Tibial nerve (tissue), 4 donors: ENCODE measurements at regions not wholly inside any gene's neighbourhood (a gene's known extent, or its start where the extent isn't known, plus 50 kb on each side); places are given as distances from the start of the nearest gene placed in this dataset.
"Not testable (repeated sequence)": the region's sequence is repeated elsewhere in the genome, so short reads cannot be mapped to it uniquely, and the experiment has no call there.

Source experiments
- DNase-seq, 2 donors: peaks; one replicate each; pipeline ENCODE4 v3.0.0-alpha.2; 2019; ENCODE audit warnings: low spot score in 2 of 2
- H3K27ac ChIP-seq, 4 donors: fragments of 200-600 bp; sonication (generic) in 3 of 4; one replicate each; pipeline ENCODE4 v1.5.1; 2017 to 2019; ENCODE audit warnings: mild to moderate bottlenecking in 1 of 4
- H3K27me3 ChIP-seq, 2 donors: fragments of 200-600 bp; sonication (generic) in 1 of 2; one replicate each; pipeline versions ENCODE4 v1.5.1 to v1.6.0; 2017 to 2019
- H3K36me3 ChIP-seq, 3 donors: fragments of 200-600 bp; sonication (generic); one replicate each; pipeline ENCODE4 v1.5.1; 2018 to 2019
- H3K4me1 ChIP-seq, 4 donors: fragments of 200-600 bp; sonication (generic) in 3 of 4; one replicate each; pipeline ENCODE4 v1.5.1; 2017 to 2019
- H3K4me3 ChIP-seq, 4 donors: fragments of 200-600 bp; sonication (generic) in 3 of 4; one replicate each; pipeline ENCODE4 v1.5.1; 2017 to 2019; ENCODE audit warnings: mild to moderate bottlenecking in 1 of 4, moderate library complexity in 1 of 4
- H3K9me3 ChIP-seq, 4 donors: fragments of 200-600 bp; sonication (generic) in 3 of 4; one replicate each; pipeline ENCODE4 v1.5.1; 2017 to 2019
- EP300 ChIP-seq, 2 donors: sonication (generic); formaldehyde crosslinking; IDR thresholded peaks; one replicate each; pipeline ENCODE4 v1.6.1; 2017; ENCODE audit warnings: antibody characterized with exemption in 2 of 2, mild to moderate bottlenecking in 1 of 2
- POLR2A ChIP-seq, 2 donors: fragments of 450-650 bp; IDR thresholded peaks; one replicate each; pipeline ENCODE4 v1.6.1; 2017; ENCODE audit warnings: antibody characterized with exemption in 2 of 2, mild to moderate bottlenecking in 2 of 2, moderate library complexity in 2 of 2
- WGBS, 2 donors: methylation state at CpG; one replicate each; pipeline ENCODE4 v1.1.5; 2018; 5-methylcytosine and 5-hydroxymethylcytosine counted together
- TF ChIP-seq, protein P1 (sequence below), 5 experiments: fragments of 200-600 bp in 3 of 5; fragments of 450-650 bp in 2 of 5; sonication (generic) in 3 of 5; IDR thresholded peaks; one replicate each; pipeline ENCODE4 v1.5.1; 2016 to 2019; ENCODE audit warnings: antibody characterized with exemption in 5 of 5, mild to moderate bottlenecking in 3 of 5, moderate library complexity in 2 of 5

DNA sequence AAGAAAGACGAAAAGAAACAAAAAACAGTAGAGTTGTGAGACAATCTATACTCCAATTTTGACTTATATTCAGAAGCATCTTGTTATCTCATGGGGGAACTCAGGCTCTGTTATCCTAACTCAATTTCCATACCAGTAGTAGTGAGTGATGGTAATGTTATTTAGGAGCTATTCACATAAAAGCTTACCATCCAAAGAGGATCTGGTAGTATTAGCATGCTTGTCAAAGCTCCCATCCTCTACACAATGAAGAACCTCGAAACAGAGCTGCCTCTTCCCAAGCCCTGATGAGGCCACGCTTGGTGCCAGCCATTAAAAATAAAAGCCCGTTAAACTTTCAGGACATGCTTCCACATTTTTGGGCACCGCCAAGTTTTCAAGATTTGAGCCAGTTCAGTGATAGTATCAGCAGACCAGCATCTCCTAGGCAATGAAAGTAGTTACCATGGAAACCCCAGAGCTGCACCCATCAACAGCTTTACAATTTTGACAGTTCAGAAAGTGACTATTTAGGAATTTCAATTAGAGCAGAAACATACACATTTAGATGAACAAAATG is 173.3 kb downstream of the CD83 start:
- WGBS, 2 donors: 72 to 82% methylated on average over 5 of the region's 5 CpGs
- no peak for DNase-seq
- Histone ChIP-seq H3K27ac (no peak overlapping the region), H3K9me3 (no peaks in the 10 kb centered on the region), H3K36me3 (no peaks in the 10 kb centered on the region), H3K27me3 (no peaks in the 10 kb centered on the region), H3K4me1 (peaks cover 0 to 13% (median 5%) of the 10 kb centered on the region in 4 donors), H3K4me3 (no peak overlapping the region)
- TF ChIP-seq POLR2A (IDR thresholded peaks at IDR 0.05) (no peak), EP300 (IDR thresholded peaks at IDR 0.05) (no peak)
- TF ChIP-seq, protein P1, sequence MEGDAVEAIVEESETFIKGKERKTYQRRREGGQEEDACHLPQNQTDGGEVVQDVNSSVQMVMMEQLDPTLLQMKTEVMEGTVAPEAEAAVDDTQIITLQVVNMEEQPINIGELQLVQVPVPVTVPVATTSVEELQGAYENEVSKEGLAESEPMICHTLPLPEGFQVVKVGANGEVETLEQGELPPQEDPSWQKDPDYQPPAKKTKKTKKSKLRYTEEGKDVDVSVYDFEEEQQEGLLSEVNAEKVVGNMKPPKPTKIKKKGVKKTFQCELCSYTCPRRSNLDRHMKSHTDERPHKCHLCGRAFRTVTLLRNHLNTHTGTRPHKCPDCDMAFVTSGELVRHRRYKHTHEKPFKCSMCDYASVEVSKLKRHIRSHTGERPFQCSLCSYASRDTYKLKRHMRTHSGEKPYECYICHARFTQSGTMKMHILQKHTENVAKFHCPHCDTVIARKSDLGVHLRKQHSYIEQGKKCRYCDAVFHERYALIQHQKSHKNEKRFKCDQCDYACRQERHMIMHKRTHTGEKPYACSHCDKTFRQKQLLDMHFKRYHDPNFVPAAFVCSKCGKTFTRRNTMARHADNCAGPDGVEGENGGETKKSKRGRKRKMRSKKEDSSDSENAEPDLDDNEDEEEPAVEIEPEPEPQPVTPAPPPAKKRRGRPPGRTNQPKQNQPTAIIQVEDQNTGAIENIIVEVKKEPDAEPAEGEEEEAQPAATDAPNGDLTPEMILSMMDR (IDR thresholded peaks at IDR 0.05): no peak

DNA sequence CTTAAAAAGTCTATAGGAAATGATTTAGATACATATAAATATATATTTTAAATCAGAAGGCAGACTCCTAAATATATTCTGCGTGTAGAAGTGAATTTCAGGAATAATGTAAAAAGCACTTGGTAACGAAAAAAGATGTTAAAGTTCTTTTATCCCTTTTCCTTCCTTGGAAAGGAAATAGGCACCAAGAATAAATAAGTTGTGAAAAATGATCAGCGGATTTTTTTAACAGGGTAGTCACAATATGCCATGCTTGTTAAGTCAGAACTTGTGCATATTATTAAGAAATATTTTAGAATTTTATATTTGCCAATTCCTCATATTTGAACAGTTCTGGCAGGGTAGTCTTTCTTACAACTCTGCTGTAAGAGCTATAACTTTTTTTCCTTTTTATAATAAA is 173.8 kb downstream of the CD83 start:
- peaks cover 0 to 8% (median 3%) of the 10 kb centered on the region in 4 donors for H3K4me1 ChIP-seq
- WGBS, 2 donors: 91 to 93% methylated on average over 3 of the region's 3 CpGs
- no peaks in the 10 kb centered on the region for H3K27me3 ChIP-seq
- no peaks in the 10 kb centered on the region for H3K9me3 ChIP-seq
- H3K4me3 ChIP-seq: no peak overlapping the region
- H3K36me3 ChIP-seq: no peaks in the 10 kb centered on the region
- TF ChIP-seq EP300 (IDR thresholded peaks at IDR 0.05) (no peak), POLR2A (IDR thresholded peaks at IDR 0.05) (no peak)
- TF ChIP-seq, protein P1 (IDR thresholded peaks at IDR 0.05): no peak
- H3K27ac ChIP-seq: no peak overlapping the region
- no peak for DNase-seq

DNA sequence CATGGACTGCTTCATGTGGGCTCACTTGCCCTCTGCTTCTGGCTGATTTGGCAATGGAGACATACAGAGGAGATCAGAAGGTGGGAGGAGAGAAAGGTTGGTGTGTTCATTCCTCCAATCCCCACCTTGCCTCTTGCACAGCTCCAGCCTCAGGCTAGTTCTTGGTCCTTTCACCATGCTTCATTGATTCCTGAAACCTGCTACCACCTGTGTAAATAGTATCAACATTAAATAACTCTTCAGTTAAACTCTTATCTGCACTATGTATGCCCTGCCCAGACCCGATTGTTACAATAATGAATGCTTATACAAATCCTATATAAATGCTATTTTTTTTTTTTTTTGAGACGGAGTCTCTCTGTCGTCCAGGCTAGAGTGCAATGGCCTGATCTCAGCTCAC is 174.5 kb downstream of the CD83 start:
- Histone ChIP-seq H3K9me3 (no peaks in the 10 kb centered on the region), H3K4me3 (no peak overlapping the region), H3K27me3 (no peaks in the 10 kb centered on the region), H3K36me3 (no peaks in the 10 kb centered on the region), H3K4me1 (no peaks in the 10 kb centered on the region), H3K27ac (no peak overlapping the region)
- TF ChIP-seq, protein P1 (IDR thresholded peaks at IDR 0.05): no peak
- TF ChIP-seq EP300 (IDR thresholded peaks at IDR 0.05) (no peak), POLR2A (IDR thresholded peaks at IDR 0.05) (no peak)
- WGBS, 2 donors: 90 to 91% methylated on average over 3 of the region's 3 CpGs
- no peak for DNase-seq

DNA sequence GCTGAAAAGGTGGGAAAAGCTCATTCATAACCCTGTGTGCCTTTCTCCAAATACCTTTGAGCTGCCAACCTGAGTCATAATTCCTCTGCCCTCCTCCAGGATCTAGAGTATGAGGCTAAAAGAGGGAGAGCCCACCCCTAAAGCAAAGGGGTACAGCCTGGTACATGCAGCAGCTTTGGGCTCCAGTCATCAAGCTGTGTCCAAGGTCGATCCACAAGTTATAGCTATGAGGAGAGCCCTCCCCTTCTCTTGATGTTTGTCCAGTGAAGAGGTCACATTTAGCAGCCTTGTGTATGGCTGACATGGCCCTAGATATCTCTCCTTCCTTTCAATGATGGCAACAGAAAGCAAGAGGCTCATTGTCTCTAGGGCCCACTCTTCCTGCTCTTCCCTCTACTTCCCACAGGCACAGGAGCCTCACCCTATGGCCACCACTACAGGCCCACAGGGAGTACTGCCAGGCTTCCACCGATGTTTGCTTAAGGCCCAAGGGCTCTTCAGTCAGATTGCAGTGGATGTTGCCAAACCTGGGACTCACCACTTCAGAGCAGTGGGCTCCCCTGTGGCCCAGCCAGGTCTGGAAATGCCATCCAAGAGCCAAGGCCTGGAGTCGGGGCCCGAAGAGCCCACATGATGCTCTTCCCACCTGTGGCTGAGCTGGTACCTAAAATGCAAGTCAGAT is 176.8 kb downstream of the CD83 start:
- H3K27me3 ChIP-seq: no peaks in the 10 kb centered on the region
- 96 to 97% methylated on average over 4 of the region's 4 CpGs for WGBS, 2 donors

DNA sequence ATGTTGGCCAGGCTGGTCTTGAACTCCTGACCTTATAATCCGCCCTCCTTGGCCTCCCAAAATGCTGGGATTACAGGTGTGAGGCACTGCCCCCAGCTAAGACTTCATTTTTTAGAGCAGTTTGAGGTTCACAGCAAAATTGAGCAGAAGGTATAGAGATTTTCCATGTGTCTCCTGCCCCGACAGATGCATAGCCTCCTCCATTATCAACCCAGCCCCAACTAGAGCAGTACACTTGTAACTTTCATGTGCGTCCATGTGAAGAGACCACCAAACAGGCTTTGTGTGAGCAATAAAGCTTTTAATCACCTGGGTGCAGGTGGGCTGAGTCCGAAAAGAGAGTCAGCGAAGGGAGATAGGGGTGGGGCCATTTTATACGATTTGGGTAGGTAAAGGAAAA is 179.1 kb downstream of the CD83 start:
- 92 to 93% methylated on average over 6 of the region's 6 CpGs for WGBS, 2 donors
- H3K27me3 ChIP-seq, H3K4me1 ChIP-seq, H3K36me3 ChIP-seq, H3K4me3 ChIP-seq, DNase-seq, H3K9me3 ChIP-seq, H3K27ac ChIP-seq: not testable (repeated sequence)

More for the DNA sequence above, 176.8 kb downstream of the CD83 start:
- no peak for DNase-seq
- no peak overlapping the region for H3K4me3 ChIP-seq
- H3K36me3 ChIP-seq: no peaks in the 10 kb centered on the region
- H3K9me3 ChIP-seq: no peaks in the 10 kb centered on the region
- H3K4me1 ChIP-seq: no peaks in the 10 kb centered on the region
- no peak overlapping the region for H3K27ac ChIP-seq
- TF ChIP-seq EP300 (IDR thresholded peaks at IDR 0.05) (no peak), POLR2A (IDR thresholded peaks at IDR 0.05) (no peak)
- TF ChIP-seq, protein P1 (IDR thresholded peaks at IDR 0.05): no peak

DNA sequence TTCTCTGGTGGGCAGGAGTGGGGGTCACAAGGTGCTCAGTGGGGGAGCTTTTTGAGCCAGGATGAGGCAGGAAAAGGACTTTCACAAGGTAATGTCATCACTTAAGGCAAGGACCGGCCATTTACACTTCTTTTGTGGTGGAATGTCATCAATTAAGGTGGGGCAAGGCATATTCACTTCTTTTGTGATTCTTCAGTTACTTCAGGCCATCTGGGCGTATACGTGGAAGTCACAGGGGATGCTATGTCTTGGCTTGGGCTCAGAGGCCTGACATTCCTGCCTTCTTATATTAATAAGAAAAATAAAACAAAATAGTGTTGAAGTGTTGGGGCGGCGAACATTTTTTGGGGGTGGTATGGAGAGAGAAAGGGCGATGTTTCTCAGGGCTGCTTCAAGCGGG is 179.5 kb downstream of the CD83 start:
- not testable (repeated sequence) for H3K36me3 ChIP-seq, H3K4me1 ChIP-seq, H3K9me3 ChIP-seq, DNase-seq, H3K27me3 ChIP-seq, H3K4me3 ChIP-seq, H3K27ac ChIP-seq
- WGBS, 2 donors: 94 to 95% methylated on average over 7 of the region's 7 CpGs

DNA sequence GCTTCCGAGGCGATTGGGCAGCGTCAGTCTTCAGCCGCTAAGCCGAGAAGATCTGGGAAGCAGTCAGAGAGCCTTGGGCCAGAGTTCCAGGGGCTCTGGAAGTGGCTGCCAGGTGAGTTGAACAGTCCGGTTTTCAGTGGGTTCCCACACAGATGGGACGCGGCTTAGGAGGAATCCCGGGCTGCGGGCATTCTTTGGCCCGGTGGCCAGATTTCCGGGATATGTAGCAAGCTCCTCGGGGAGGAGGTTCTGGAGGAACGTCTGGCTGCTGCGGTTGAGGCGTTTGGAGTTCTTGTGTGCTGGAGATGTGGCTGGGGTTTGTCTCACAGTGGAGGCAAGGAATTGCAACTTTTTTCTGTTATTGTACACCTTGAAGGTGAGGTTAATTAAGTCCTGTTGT is 182.6 kb downstream of the CD83 start:
- WGBS, 2 donors: 90 to 92% methylated on average over 13 to 16 of the region's 16 CpGs
- not testable (repeated sequence) for H3K9me3 ChIP-seq, H3K4me3 ChIP-seq, DNase-seq, H3K27me3 ChIP-seq, H3K27ac ChIP-seq, H3K4me1 ChIP-seq, H3K36me3 ChIP-seq

DNA sequence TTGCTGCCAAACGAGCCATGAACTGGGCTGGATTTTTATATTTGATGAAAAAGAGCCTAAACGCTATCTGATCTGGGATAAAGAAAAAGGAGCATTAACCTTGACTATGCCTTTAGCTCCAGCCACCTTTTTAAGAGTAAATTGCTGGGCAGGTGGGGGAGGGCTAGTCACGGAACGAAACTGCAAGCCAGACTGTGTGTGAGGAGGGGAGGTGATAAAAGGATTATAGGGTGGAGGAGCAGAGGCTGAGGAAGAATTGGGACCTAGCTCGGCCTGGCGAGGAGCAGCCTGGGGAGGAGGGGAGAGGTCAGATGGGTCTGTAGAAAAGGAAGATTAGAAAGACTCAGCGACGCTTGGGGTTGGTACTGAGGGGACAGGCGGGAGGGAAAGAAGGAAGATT is 183.1 kb downstream of the CD83 start:
- not testable (repeated sequence) for DNase-seq, H3K36me3 ChIP-seq, H3K9me3 ChIP-seq, H3K27me3 ChIP-seq, H3K4me1 ChIP-seq, H3K4me3 ChIP-seq, H3K27ac ChIP-seq
- 76 to 77% methylated on average over 6 to 9 of the region's 9 CpGs for WGBS, 2 donors

DNA sequence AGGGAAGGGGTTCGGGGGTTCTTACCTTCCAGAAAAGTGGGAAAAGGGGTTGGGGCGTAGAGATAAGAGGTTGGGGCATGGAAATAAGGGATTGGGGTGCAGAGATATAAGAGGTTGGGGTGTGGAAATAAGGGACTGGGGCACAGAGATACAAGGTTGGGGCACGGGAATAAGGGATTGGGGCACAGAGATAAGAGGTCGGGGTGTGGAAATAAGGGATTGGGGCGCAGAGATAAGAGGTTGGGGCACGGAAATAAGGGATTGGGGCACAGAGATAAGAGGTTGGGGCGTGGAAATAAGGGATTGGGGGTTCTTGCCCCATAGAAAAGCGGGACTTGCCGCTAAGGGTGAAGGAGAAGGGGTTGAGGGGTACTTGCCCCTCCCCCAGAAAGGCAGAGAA is 183.9 kb downstream of the CD83 start:
- not testable (repeated sequence) for H3K36me3 ChIP-seq, DNase-seq, H3K27ac ChIP-seq, H3K27me3 ChIP-seq, H3K4me3 ChIP-seq, H3K4me1 ChIP-seq, H3K9me3 ChIP-seq
- 89 to 98% methylated on average over 9 of the region's 9 CpGs for WGBS, 2 donors
